CD4-positive, alpha-beta T cell treated with Interleukin-6 for 4 hours (primary cell): ENCODE measurements at regions not wholly inside any gene's neighbourhood (a gene's known extent, or its start where the extent isn't known, plus 50 kb on each side); places are given as distances from the start of the nearest gene placed in this dataset.

Experiments used
- DNase-seq: peaks from one replicate; pipeline ENCODE4 v3.0.0-alpha.2; 2020; ENCODE audit warnings: mixed read lengths

- DNase-seq: no peak
Observed at GRCh38 chr22:49600468-49600867, 227.2 kb downstream of the BRD1 start.

GRCh38 chr22:49599691-49600455, 227.8 kb downstream of the BRD1 start:
- no peak for DNase-seq

GRCh38 chr22:49599039-49599438, 228.6 kb downstream of the BRD1 start:
- no peak for DNase-seq

- no peak for DNase-seq
Observed at GRCh38 chr22:49598338-49598737, 229.3 kb downstream of the BRD1 start.

DNA sequence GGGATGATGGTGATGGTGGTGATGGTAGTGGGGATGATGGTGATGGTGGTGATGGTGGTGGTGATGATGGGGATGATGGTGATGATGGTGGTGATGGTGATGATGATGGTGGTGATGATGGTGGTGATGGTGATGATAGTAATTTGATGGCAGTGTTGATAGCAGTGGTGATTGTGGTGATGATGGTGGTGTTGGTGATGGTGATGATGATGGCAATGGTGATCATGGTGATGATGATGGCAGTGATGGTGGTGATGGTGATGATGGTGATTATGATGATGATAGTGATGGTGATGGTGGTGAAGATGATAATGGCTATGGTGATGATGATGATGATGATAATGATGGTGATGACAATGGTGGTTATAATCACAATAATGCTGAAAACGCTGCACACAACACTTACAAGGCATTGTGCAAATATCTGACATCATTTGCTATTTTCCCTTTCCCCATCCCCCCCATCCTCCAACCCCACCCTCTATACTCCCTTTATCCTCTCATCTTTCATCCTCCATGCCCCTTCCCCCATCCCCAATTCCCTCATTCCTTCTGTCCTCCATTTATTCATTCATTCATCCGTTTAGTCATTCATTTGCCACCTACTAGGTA, 230.1 kb downstream of the BRD1 start:
- no peak for DNase-seq

- DNase-seq: no peak
Observed at GRCh38 chr22:49595465-49596078, 232.1 kb downstream of the BRD1 start.

- no peak for DNase-seq
Observed at GRCh38 chr22:49594078-49594477, 233.6 kb downstream of the BRD1 start.

DNA sequence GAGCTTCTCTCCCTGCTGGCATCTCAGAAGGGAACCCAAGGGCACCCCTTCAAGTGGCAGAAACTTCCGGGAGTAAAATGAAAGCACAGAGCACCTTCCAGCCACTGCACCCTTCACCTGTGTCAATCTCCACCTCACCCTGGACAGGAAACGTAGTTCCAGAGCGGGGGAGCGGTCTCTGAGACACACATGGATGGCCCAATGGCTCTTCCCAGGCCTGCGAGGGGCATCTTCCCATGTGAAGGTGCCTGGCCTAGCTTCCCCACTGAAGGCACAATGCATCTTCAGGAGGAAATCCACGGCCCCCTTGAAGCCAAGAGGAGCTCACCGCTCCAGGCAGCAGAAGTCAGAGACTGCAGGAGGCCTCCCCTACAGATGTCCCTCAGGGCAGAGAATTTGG, 234.2 kb downstream of the BRD1 start:
- no peak for DNase-seq

DNA sequence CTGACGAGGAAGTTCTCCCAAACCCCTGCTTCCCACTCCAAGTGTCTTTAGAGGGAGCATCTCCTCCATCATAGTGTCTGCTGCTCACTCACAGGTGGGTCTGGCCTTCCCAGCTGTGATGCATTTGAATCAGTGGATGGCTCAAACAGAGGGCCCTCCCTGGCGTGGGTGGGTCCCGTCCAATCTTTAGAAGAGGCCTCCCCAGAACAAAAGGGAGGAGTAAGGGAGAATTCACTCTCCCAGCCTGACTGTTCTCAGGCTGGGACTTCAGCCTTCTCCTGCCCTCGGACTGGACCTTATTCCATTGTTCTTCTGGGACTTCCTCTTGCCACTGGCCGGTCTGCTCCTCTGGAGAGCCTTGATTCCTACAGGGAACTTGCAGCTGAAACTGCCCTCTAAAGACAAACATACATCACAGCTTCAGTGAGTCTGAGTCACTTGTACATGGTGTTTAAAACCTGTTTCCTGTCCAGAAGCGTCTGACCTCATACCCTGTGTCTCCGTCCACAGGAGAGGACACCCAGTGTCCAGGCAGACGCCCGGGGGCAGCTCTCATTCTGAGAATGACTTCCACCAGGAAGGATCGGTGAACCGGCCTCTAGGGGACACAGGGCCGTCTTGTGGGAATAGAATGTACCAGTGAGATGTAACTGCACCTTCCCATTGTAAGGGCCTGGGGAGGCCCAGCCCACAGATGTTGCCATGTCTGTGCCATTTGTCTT, 234.7 kb downstream of the BRD1 start:
- DNase-seq: no peak

- DNase-seq: no peak
Observed at GRCh38 chr22:49590851-49591445, 236.7 kb downstream of the BRD1 start.

DNA sequence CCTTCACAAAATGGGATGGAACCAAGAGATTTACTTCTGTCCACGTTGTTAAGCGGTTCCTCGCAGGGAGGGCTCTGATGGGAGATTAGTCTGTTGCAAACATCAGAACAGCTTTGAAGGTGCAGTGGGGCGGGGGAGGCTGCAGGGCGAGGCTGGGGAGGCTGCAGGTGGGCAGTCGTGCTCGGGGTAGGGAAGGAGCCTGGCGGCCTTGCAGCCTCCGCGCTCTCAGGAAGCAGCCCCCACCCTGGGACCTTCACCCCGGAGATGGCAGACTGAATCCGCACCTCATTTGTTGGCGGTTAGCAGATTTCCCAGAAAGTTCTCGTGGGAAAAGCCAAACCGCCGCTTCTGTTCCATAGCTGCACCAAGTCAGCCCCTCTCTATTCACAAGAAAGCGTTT, 237.3 kb downstream of the BRD1 start:
- no peak for DNase-seq

DNA sequence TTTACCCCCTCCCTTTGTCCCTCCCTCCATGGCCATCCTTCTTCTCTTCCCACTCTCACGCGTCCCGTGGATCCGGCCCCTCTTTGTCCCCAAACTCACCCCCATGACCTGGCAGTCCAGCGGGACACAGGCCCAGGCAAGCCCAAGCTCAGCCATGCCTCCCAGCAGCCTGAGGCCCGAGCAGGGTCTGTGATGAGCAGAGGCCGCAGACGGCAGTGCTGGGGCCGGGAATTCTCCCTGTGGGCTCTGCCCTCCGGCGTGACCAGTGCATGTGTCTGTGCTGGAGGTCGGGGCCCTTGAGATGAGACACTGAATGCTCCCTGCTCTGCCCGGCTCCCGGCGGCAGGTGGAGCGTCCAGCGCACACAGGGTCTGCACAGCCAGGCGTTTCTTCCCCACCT, 237.9 kb downstream of the BRD1 start:
- DNase-seq: no peak

DNA sequence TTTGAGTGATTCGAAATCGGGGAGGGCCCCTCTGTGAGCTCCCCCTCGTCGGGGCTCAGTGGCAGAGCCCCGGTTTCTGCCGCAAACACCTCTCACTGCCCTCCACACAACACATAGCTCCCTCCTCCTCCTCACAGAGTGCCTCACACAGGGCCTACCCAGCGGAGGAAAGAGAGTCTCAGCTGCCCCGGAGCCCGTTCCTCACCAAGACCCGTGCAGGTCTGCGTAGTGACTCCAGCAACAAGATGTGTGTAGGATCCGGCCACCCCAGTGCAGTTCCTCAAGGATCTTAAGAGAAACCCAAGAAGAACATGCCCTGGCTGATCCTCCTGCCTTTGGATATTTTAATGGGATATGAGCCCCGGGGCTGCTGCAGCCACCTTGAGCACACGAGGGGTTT, 238.4 kb downstream of the BRD1 start:
- no peak for DNase-seq

GRCh38 chr22:49588739-49589138, 238.9 kb downstream of the BRD1 start:
- no peak for DNase-seq

DNA sequence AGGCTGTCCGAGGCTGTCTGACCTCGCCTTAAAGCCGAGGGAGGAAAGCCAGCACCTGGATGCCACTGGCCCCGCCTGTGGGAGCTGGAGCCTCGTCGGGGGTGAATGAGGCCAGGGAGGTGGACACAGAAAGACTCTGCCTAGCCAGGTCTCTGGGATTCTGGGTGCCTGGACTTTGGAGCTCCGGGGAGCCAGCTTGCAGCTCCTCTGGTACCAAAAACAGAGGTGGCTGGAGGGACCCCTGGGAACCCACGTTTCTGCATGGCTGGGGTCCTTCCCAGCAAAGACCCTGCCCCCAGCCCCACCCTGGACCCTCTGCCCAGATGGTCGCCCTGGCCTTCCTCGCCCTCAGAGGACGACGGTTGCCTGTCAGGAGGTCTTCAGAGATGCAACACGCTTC, 239.7 kb downstream of the BRD1 start:
- no peak for DNase-seq

GRCh38 chr22:49587421-49587820, 240.3 kb downstream of the BRD1 start:
- no peak for DNase-seq

DNA sequence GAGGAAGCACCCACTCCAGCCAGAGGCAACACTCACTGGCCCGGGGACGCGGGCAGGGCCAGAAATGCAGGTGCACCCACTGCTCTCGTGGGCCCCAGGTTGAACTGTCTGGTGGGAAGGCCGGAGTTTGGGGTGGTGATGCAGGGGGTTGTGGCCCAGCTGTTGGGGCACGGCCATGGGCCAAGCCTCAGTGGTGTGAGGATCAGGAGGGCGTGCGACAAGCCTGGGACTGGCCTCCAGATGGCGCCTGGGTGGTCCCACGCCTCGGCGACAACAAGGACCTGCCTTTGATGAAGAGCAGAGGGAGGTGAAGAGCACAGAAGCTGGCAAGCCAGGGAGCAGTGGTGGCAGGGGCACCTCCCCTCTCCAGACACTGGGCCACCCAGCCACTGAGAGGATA, 240.8 kb downstream of the BRD1 start:
- no peak for DNase-seq

DNA sequence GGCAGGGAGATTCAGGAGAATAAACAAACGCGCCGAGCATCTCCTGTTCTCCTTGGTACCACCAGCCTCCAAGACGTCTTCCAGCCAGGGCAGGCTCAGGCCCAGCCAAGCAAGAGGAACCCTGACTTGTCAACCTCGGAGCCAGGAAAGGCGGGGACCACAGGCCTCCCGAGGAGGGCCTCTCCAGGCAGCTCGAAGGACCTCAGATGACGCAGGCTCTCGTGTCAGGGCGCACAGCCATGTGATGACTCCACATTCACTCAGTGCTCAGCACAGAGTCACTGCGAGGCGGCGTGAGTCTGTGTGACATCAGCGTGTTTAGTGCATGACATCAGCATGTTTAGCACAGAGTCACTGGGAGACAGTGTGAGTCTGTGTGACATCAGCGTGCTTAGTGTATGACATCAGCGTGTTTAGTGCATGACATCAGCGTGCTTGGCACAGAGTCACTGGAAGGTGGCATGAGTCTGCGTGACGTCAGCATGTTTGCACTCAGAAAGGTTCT, 241.4 kb downstream of the BRD1 start:
- no peak for DNase-seq

DNA sequence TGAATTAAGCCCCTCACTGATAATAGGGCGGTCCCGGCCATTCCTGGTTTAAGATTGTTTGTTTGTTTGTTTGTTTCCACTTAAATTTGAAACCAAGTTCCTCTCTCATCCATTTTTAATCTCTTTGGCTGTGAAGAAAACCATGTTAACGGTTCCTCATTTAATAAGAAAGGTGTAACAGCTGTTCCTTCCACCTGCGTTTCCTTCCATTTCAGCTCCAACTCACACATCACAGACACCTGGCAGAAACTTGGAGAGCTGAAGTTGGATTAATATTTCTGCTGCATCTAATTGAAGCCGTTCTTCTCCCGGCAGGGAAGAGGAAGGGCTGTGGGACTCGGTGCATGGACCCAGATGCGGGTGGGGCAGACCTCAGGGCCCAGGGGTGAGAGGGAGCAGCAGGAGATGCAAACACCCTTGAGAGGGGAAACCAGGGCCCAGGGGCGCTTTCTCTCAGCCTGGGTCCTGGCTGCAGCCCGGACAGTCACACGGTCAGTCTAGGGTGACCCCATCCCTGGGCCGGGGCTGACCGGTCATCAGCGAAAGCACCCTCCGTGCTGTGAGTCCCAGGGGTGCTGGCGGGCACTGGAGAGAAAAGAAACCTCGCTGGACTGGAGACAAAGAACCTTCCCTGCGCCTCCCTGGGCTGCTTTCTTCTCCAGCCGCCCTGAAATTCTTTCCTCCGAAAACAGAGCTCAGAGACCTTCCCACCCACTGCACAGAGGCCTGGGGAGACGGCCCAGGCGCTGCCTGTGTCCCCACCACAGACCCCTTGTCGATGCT, 242.0 kb downstream of the BRD1 start:
- DNase-seq: no peak

- DNase-seq: no peak
Observed at GRCh38 chr22:49583886-49584505, 243.7 kb downstream of the BRD1 start.

- no peak for DNase-seq
Observed at GRCh38 chr22:49583341-49583740, 244.3 kb downstream of the BRD1 start.

DNA sequence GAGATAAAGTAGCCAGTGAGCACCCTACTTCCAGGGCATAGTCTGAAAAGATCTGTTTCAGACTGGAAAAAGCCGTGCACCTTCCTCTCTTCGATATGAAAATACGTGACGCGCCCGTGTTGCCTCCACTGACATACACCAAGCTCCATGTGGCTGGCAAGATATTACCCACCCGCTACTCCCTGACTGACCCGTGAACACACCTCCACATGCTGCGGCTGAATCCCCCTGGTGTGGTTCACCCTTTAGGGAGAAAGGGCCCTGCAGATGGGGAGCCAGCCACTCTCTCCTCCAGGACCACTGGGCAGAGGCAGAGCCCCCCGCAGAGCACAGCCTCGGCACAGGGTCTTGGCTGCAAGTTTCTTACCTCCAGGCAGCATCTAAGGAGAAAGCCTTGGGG, 245.0 kb downstream of the BRD1 start:
- DNase-seq: no peak
